Neural cell (in vitro differentiated cells): ENCODE measurements at regions not wholly inside any gene's neighbourhood (a gene's known extent, or its start where the extent isn't known, plus 50 kb on each side); places are given as distances from the start of the nearest gene placed in this dataset.

Experiments
- H2AFZ ChIP-seq: fragments of 200-600, 300-800 bp; sonication (generic), shearing (Covaris generic); 2 replicates; pipeline ENCODE4 v1.6.0; 2014; ENCODE audit warnings: low read depth, mild to moderate bottlenecking, antibody characterized with exemption, low read length, moderate library complexity
- H3F3A ChIP-seq: fragments of 200-600 bp; shearing (Covaris generic); 2 replicates; pipeline ENCODE4 v1.6.1; 2016; ENCODE audit warnings: mild to moderate bottlenecking, moderate library complexity, mixed read lengths, antibody characterized with exemption, low read length; ENCODE audit not compliant: insufficient read depth, poor library complexity, severe bottlenecking
- H3K27ac ChIP-seq: fragments of 200-600, 300-800 bp; sonication (generic), shearing (Covaris generic); 2 replicates; pipeline ENCODE4 v1.5.1; 2014; ENCODE audit warnings: mild to moderate bottlenecking, low read length, moderate library complexity
- H3K27me3 ChIP-seq: fragments of 300-800, 200-600 bp; sonication (generic), shearing (Covaris generic); 2 replicates; pipeline ENCODE4 v1.6.0; 2014; ENCODE audit warnings: mild to moderate bottlenecking, low read depth, low read length, moderate library complexity; ENCODE audit not compliant: insufficient read depth
- H3K36me3 ChIP-seq: fragments of 300-800, 200-600 bp; sonication (generic), shearing (Covaris generic); 2 replicates; pipeline ENCODE4 v1.5.1; 2014; ENCODE audit warnings: mild to moderate bottlenecking, antibody characterized with exemption, low read length, moderate library complexity; ENCODE audit not compliant: insufficient read depth
- H3K4me2 ChIP-seq: fragments of 300-800, 200-600 bp; sonication (generic), shearing (Covaris generic); 2 replicates; pipeline ENCODE4 v1.6.0; 2014; ENCODE audit warnings: mild to moderate bottlenecking, low read length
- H3K4me3 ChIP-seq: fragments of 300-800, 200-600 bp; sonication (generic), shearing (Covaris generic); 2 replicates; pipeline ENCODE4 v1.5.1; 2014; ENCODE audit warnings: mild to moderate bottlenecking, low read length, moderate library complexity
- H3K79me2 ChIP-seq: fragments of 200-600 bp; shearing (Covaris generic); replicated peaks from 2 replicates; pipeline ENCODE4 v1.6.0; 2014; ENCODE audit warnings: mild to moderate bottlenecking, low read length, moderate library complexity; ENCODE audit not compliant: insufficient read depth
- H3K9ac ChIP-seq: fragments of 300-800, 200-600 bp; sonication (generic), shearing (Covaris generic); 2 replicates; pipeline ENCODE4 v1.6.1; 2016; ENCODE audit warnings: mild to moderate bottlenecking, low read length, mixed read lengths
- H3K9me2 ChIP-seq: fragments of 200-600 bp; shearing (Covaris generic); 2 replicates; pipeline ENCODE4 v1.6.1; 2016; ENCODE audit warnings: mild to moderate bottlenecking, low read length, mixed read lengths; ENCODE audit not compliant: insufficient read depth
- H3K9me3 ChIP-seq: fragments of 200-600, 300-800 bp; sonication (generic), shearing (Covaris generic); 2 replicates; pipeline ENCODE4 v1.6.1; 2016; ENCODE audit warnings: mild to moderate bottlenecking, mixed run types, low read length, moderate library complexity, mixed read lengths
- H4K20me1 ChIP-seq: fragments of 200-600 bp; shearing (Covaris generic); 2 replicates; pipeline ENCODE4 v1.6.1; 2016; ENCODE audit warnings: mild to moderate bottlenecking, mixed run types; ENCODE audit not compliant: insufficient read depth
- EP300 ChIP-seq: fragments of 450-650 bp; conservative IDR thresholded peaks from 2 replicates; pipeline ENCODE4 v1.6.1; 2014; ENCODE audit warnings: antibody characterized with exemption, mild to moderate bottlenecking, moderate library complexity; ENCODE audit not compliant: poor library complexity, severe bottlenecking
- EZH2 ChIP-seq: fragments of 200-600, 300-800 bp; shearing (Covaris generic), sonication (generic); IDR thresholded peaks from 2 replicates; pipeline ENCODE4 v1.6.1; 2014; ENCODE audit warnings: antibody characterized with exemption, low read length, borderline replicate concordance, mild to moderate bottlenecking; ENCODE audit not compliant: insufficient read depth, poor library complexity, severe bottlenecking
- MXI1 ChIP-seq: fragments of 450-650 bp; conservative IDR thresholded peaks from 2 replicates; pipeline ENCODE4 v1.6.1; 2014; ENCODE audit warnings: antibody characterized with exemption, mild to moderate bottlenecking; ENCODE audit not compliant: poor library complexity, severe bottlenecking
- POLR2AphosphoS5 ChIP-seq: IDR thresholded peaks from 2 replicates; pipeline ENCODE4 v1.6.1; 2012
- RAD21 ChIP-seq: fragments of 450-650 bp; conservative IDR thresholded peaks from 2 replicates; pipeline ENCODE4 v1.6.1; 2014; ENCODE audit warnings: antibody characterized with exemption, mild to moderate bottlenecking, moderate library complexity
- REST ChIP-seq: IDR thresholded peaks from 2 replicates; pipeline ENCODE4 v1.6.1; 2012; ENCODE audit warnings: borderline replicate concordance
- SMC3 ChIP-seq: fragments of 450-650 bp; conservative IDR thresholded peaks from 2 replicates; pipeline ENCODE4 v1.6.1; 2014; ENCODE audit warnings: antibody characterized with exemption, mild to moderate bottlenecking, moderate library complexity; ENCODE audit not compliant: poor library complexity
- TAF1 ChIP-seq: IDR thresholded peaks from 2 replicates; pipeline ENCODE4 v1.6.1; 2012; ENCODE audit warnings: low read depth
- TF ChIP-seq, protein P1 (sequence below): fragments of 450-650 bp; IDR thresholded peaks from 2 replicates; pipeline ENCODE4 v1.5.1; 2014; ENCODE audit warnings: antibody characterized with exemption, mild to moderate bottlenecking, moderate library complexity; ENCODE audit not compliant: poor library complexity, severe bottlenecking

DNA sequence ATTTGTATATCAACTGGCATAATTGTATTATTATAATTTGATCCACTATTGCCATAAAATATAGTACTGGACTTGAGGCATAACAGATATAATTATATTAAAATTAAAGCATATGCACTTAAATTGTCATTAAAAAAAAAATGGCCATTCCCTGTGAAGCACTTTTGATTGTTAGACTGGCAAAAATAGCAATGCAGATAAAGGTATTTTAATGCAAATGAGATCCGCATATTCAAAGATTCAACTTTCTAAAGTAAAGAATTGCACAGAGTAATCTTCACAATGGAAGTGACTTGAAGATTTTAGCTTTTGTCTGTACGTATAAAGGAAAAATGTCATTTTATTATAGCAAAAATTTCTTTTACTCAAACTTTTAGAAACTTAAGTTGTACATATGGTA lies 871.8 kb upstream of the PABPC4L start:
- no peaks in the 10 kb centered on the region for H3K27me3 ChIP-seq
- H3K79me2 ChIP-seq, result no peaks in the 10 kb centered on the region
- no peak for TF ChIP-seq EP300
- TF ChIP-seq, protein P1, sequence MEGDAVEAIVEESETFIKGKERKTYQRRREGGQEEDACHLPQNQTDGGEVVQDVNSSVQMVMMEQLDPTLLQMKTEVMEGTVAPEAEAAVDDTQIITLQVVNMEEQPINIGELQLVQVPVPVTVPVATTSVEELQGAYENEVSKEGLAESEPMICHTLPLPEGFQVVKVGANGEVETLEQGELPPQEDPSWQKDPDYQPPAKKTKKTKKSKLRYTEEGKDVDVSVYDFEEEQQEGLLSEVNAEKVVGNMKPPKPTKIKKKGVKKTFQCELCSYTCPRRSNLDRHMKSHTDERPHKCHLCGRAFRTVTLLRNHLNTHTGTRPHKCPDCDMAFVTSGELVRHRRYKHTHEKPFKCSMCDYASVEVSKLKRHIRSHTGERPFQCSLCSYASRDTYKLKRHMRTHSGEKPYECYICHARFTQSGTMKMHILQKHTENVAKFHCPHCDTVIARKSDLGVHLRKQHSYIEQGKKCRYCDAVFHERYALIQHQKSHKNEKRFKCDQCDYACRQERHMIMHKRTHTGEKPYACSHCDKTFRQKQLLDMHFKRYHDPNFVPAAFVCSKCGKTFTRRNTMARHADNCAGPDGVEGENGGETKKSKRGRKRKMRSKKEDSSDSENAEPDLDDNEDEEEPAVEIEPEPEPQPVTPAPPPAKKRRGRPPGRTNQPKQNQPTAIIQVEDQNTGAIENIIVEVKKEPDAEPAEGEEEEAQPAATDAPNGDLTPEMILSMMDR, result no peak
- TF ChIP-seq POLR2AphosphoS5, result no peak
- TF ChIP-seq MXI1, result no peak
- TF ChIP-seq RAD21, result no peak
- no peak for TF ChIP-seq REST
- TF ChIP-seq SMC3, result no peak
- TF ChIP-seq TAF1, result no peak
- TF ChIP-seq EZH2, result no peak
- no peaks in the 10 kb centered on the region for H3K9me2 ChIP-seq
- no peaks in the 10 kb centered on the region for H3K9me3 ChIP-seq
- no peaks in the 10 kb centered on the region for H4K20me1 ChIP-seq
- no peaks in the 10 kb centered on the region for H3F3A ChIP-seq
- H3K4me2 ChIP-seq, result no peak overlapping the region
- H3K36me3 ChIP-seq, result no peaks in the 10 kb centered on the region
- H3K27ac ChIP-seq, result peak overlapping the region; percentile 60
- H2AFZ ChIP-seq, result no peak overlapping the region
- no peak overlapping the region for H3K4me3 ChIP-seq
- H3K9ac ChIP-seq, result no peak overlapping the region

DNA sequence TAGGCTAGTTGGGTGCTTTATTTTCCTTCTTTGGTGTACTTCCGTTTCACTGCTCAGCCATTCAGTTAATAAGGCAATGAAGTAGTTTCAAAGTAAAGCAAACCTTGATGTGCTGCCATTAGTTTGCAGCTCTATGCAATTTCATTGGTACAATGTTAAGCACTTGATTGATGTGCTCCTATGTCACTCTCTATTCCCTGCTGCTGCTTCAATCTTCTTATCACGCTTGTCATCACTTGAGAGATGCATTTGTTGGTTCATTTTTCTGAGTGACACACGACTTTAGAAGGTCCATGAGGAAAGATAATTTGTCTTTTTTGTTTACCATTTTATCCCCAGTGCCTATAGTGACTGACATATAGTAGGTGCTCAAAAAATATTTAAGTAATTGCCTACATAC lies 871.0 kb upstream of the PABPC4L start:
- no peaks in the 10 kb centered on the region for H3K9me3 ChIP-seq
- no peak overlapping the region for H3K4me3 ChIP-seq
- H3K4me2 ChIP-seq, result no peak overlapping the region
- H3K36me3 ChIP-seq, result no peaks in the 10 kb centered on the region
- H3K9ac ChIP-seq, result no peak overlapping the region
- no peaks in the 10 kb centered on the region for H3K79me2 ChIP-seq
- TF ChIP-seq TAF1 (no peak), POLR2AphosphoS5 (peak; percentile 85), REST (peak; percentile 64), RAD21 (peak; percentile 12), SMC3 (no peak), MXI1 (no peak), EZH2 (no peak), EP300 (peak; percentile 99)
- TF ChIP-seq, protein P1, result no peak
- no peaks in the 10 kb centered on the region for H4K20me1 ChIP-seq
- H3K9me2 ChIP-seq, result no peaks in the 10 kb centered on the region
- H3K27ac ChIP-seq, result peak overlapping the region; percentile 79
- H2AFZ ChIP-seq, result no peak overlapping the region
- no peaks in the 10 kb centered on the region for H3F3A ChIP-seq
- no peaks in the 10 kb centered on the region for H3K27me3 ChIP-seq
